ENCODE measurements at regions not wholly inside any gene's neighbourhood (a gene's known extent, or its start where the extent isn't known, plus 50 kb on each side); places are given as distances from the start of the nearest gene placed in this dataset.

- no peak for TF ChIP-seq ZBTB40 (IDR thresholded peaks at IDR 0.05; ENCODE audit: borderline replicate concordance)
- TF ChIP-seq CBFB (IDR thresholded peaks at IDR 0.05; ENCODE audit: low read depth) = peak; percentile 53; the same call in 1 of the 2 replicates
- no peak for TF ChIP-seq CREM (IDR thresholded peaks at IDR 0.05; ENCODE audit: low read depth)
- no peak for TF ChIP-seq ESRRA (IDR thresholded peaks at IDR 0.05; ENCODE audit: low read length)
- TF ChIP-seq IRF5 (IDR thresholded peaks at IDR 0.05; ENCODE audit: borderline replicate concordance) = no peak
- no peak for TF ChIP-seq RCOR1 (conservative IDR thresholded peaks at IDR 0.05; ENCODE audit: low read depth, low read length)
- TF ChIP-seq PAX5 (IDR thresholded peaks at IDR 0.05; ENCODE audit: borderline replicate concordance, low read depth, low read length) = peak; percentile 72; the same call in 1 of the 2 replicates
- TF ChIP-seq NFIC (IDR thresholded peaks at IDR 0.05; ENCODE audit: low read depth, low read length) = 0 out of 2 replicates have a peak, but pooled peaks have one; percentile 31
- TF ChIP-seq RELB (IDR thresholded peaks at IDR 0.05; ENCODE audit: low read depth) = no peak
- TF ChIP-seq REST (IDR thresholded peaks at IDR 0.05; ENCODE audit: low read depth, low read length) = no peak
- no peak for TF ChIP-seq ZNF217 (IDR thresholded peaks at IDR 0.05)
- TF ChIP-seq CUX1 (IDR thresholded peaks at IDR 0.05; ENCODE audit: insufficient replicate concordance, low read depth, low read length) = no peak
- no peak for TF ChIP-seq DPF2 (IDR thresholded peaks at IDR 0.05)
- TF ChIP-seq KAT2A (conservative IDR thresholded peaks at IDR 0.05; ENCODE audit: control insufficient read depth, low read depth, low read length) = no peak
These were observed 105.9 kb upstream of the CREB1 start (continued) for GRCh38 chr2:207423886-207424285.

All from GM12878 (cell line).